Fibroblast of mammary gland (primary cell): ENCODE measurements at regions not wholly inside any gene's neighbourhood (a gene's known extent, or its start where the extent isn't known, plus 50 kb on each side); places are given as distances from the start of the nearest gene placed in this dataset.

Source experiments
- DNase-seq: peaks from one replicate; pipeline ENCODE4 v3.0.0-alpha.2; 2010; ENCODE audit warnings: low read depth
- H3K4me3 ChIP-seq: 2 replicates; pipeline ENCODE4 v1.5.1; 2011; ENCODE audit warnings: low read depth, mild to moderate bottlenecking, low read length, moderate library complexity; ENCODE audit not compliant: control insufficient read depth
- CTCF ChIP-seq: conservative IDR thresholded peaks from 2 replicates; pipeline ENCODE4 v1.5.1; 2011; ENCODE audit warnings: low read depth, low read length, inconsistent platforms; ENCODE audit not compliant: control insufficient read depth, insufficient read depth

GRCh38 chr11:119918347-119918746 is 189.3 kb upstream of the NECTIN1 start:
- no peak for DNase-seq
- TF ChIP-seq CTCF, result no peak
- H3K4me3 ChIP-seq, result no peak overlapping the region

- no peak for DNase-seq
- H3K4me3 ChIP-seq, result no peak overlapping the region
Measured at GRCh38 chr11:119916568-119916967, 187.6 kb upstream of the NECTIN1 start.

GRCh38 chr11:119912229-119912628 is 183.2 kb upstream of the NECTIN1 start:
- H3K4me3 ChIP-seq, result no peak overlapping the region
- no peak for DNase-seq
- no peak for TF ChIP-seq CTCF

More at GRCh38 chr11:119916568-119916967, 187.6 kb upstream of the NECTIN1 start:
- TF ChIP-seq CTCF, result no peak

- no peak overlapping the region for H3K4me3 ChIP-seq
- no peak for DNase-seq
- no peak for TF ChIP-seq CTCF
Measured at GRCh38 chr11:119910650-119911049, 181.7 kb upstream of the NECTIN1 start.

GRCh38 chr11:119910051-119910450 is 181.1 kb upstream of the NECTIN1 start:
- H3K4me3 ChIP-seq, result no peak overlapping the region
- no peak for TF ChIP-seq CTCF
- DNase-seq, result no peak

- DNase-seq, result no peak
- H3K4me3 ChIP-seq, result no peak overlapping the region
- TF ChIP-seq CTCF, result no peak
Measured at GRCh38 chr11:119909495-119909894, 180.5 kb upstream of the NECTIN1 start.

GRCh38 chr11:119909077-119909476 is 180.1 kb upstream of the NECTIN1 start:
- no peak for DNase-seq
- H3K4me3 ChIP-seq, result no peak overlapping the region
- TF ChIP-seq CTCF, result no peak
